ENCODE measurements at regions not wholly inside any gene's neighbourhood (a gene's known extent, or its start where the extent isn't known, plus 50 kb on each side); places are given as distances from the start of the nearest gene placed in this dataset.
"Not testable (repeated sequence)": the region's sequence is repeated elsewhere in the genome, so short reads cannot be mapped to it uniquely, and the experiment has no call there.

- DNase-seq (ENCODE audit: low spot score) = not testable (repeated sequence)
These were observed 71.9 kb upstream of the KCNAB1 start for GRCh38 chr3:156048483-156048882.

DNA sequence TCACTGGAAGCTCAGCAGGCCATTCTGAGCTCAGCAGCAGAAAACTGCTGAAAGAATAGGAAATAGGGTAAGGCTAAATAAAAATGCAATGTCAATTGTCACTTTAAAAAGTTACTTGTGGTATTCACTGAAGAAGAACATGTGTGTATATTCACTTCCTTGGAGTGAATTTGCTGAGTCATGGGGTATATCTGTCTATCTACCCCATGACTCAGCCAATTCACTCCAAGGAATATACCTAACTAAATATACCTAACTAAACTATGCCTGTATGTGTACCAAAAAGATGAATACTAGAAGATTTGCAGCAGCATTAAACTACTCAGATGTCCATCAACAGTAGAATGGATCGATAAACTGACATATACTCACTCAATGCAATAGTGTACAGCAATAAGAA, 69.5 kb upstream of the KCNAB1 start:
- DNase-seq (ENCODE audit: low spot score) = no peak

DNA sequence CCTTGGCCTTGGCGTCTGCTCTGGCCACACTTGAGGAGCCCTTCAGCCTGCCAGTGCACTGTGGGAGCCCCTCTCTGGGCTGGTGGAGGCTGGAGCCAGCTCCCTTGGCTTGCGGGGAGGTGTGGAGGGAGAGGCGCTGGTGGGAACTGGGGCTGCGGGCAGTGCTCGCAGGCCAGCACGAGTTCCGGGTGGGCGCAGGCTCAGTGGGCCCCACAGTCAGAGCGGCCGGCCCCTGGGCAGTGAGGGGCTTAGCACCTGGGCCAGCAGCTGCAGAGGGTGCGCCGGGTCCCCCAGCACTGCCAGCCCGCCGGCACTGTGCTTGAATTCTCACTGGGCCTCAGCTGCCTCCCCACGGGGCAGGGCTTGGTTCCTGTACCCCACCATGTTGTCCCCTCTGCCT, 68.7 kb upstream of the KCNAB1 start:
- no peak for DNase-seq (ENCODE audit: low spot score)

GRCh38 chr3:156052115-156052514, 68.3 kb upstream of the KCNAB1 start:
- DNase-seq (ENCODE audit: low spot score) = no peak

- no peak for DNase-seq (ENCODE audit: low spot score)
These were observed 60.4 kb upstream of the KCNAB1 start for GRCh38 chr3:156059950-156060501.

- DNase-seq (ENCODE audit: low spot score) = not testable (repeated sequence)
These were observed 52.2 kb upstream of the KCNAB1 start for GRCh38 chr3:156068151-156068550.

GRCh38 chr3:156070028-156070427, 50.4 kb upstream of the KCNAB1 start:
- no peak for DNase-seq (ENCODE audit: low spot score)

Measured in SW480 (cell line).